Transverse colon (tissue), 4 donors: ENCODE measurements at regions not wholly inside any gene's neighbourhood (a gene's known extent, or its start where the extent isn't known, plus 50 kb on each side); places are given as distances from the start of the nearest gene placed in this dataset.

Experiments used
- DNase-seq: peaks from one replicate; pipeline ENCODE4 v3.0.0-alpha.2; 2019
- H3K27ac ChIP-seq, 4 donors: fragments of 200-600 bp; sonication (generic); 2 replicates each; pipeline ENCODE4 v1.5.1; 2016 to 2018; ENCODE audit warnings: inconsistent platforms in 4 of 4
- H3K27me3 ChIP-seq: fragments of 200-600 bp; sonication (generic); 2 replicates; pipeline ENCODE4 v1.5.1; 2017; ENCODE audit warnings: inconsistent platforms
- H3K36me3 ChIP-seq, 4 donors: fragments of 200-600 bp; sonication (generic); 2 replicates each; pipeline ENCODE4 v1.5.1; 2017 to 2019; ENCODE audit warnings: inconsistent platforms in 4 of 4
- H3K4me1 ChIP-seq, 4 donors: fragments of 200-600 bp; sonication (generic); 2 replicates each; pipeline ENCODE4 v1.5.1; 2017 to 2020; ENCODE audit warnings: inconsistent platforms in 4 of 4
- H3K4me3 ChIP-seq, 4 donors: fragments of 200-600 bp; sonication (generic); 1 replicate in 1 of 4; 2 replicates in 3 of 4; pipeline versions ENCODE4 v1.5.1 to v1.6.1; 2017 to 2019; ENCODE audit warnings: inconsistent platforms in 4 of 4
- H3K9me3 ChIP-seq, 2 donors: fragments of 200-600 bp; sonication (generic); 2 replicates each; pipeline ENCODE4 v1.5.1; 2017 to 2019; ENCODE audit warnings: inconsistent platforms in 2 of 2
- EP300 ChIP-seq: sonication (generic); formaldehyde crosslinking; IDR thresholded peaks from one replicate; pipeline ENCODE4 v1.6.1; 2017; ENCODE audit warnings: antibody characterized with exemption, low read depth
- POLR2A ChIP-seq: fragments of 450-650 bp; IDR thresholded peaks from one replicate; pipeline ENCODE4 v1.6.1; 2016; ENCODE audit warnings: antibody characterized with exemption, mild to moderate bottlenecking, moderate library complexity
- POLR2AphosphoS5 ChIP-seq, 3 donors: sonication (generic); formaldehyde crosslinking; IDR thresholded peaks; one replicate each; pipeline ENCODE4 v1.6.1; 2016; ENCODE audit warnings: antibody characterized with exemption in 3 of 3
- WGBS, 2 donors: methylation state at CpG; one replicate each; pipeline ENCODE4 v1.1.5; 2018; ENCODE audit warnings: low coverage in 1 of 2; 5-methylcytosine and 5-hydroxymethylcytosine counted together
- in situ Hi-C, 4 donors: fragments of 200-750 bp; cut with MboI; loops; one replicate each; pipeline versions ENCODE4 v1.15.0 to v1.15.1; 2017; ENCODE audit warnings: low sequenced_read_pairs in 3 of 4, low pct_ligation_motif_present in 1 of 4, low pct_unique_long_range_greater_than_20kb in 1 of 4
- intact Hi-C: fragments of 100-400 bp; cut with DNase I; formaldehyde crosslinking; loops from one replicate; pipeline ENCODE4 v1.15.1; 2023; ENCODE audit warnings: low total_unique reads
- TF ChIP-seq, protein P1 (sequence below), 5 experiments: fragments of 200-600 bp in 3 of 5; fragments of 450-650 bp in 2 of 5; sonication (generic) in 3 of 5; IDR thresholded peaks; 1 replicate in 2 of 5; 2 replicates in 3 of 5; pipeline ENCODE4 v1.5.1; 2016 to 2017; ENCODE audit warnings: antibody characterized with exemption in 5 of 5, inconsistent platforms in 3 of 5, mild to moderate bottlenecking in 2 of 5, moderate library complexity in 1 of 5

DNA sequence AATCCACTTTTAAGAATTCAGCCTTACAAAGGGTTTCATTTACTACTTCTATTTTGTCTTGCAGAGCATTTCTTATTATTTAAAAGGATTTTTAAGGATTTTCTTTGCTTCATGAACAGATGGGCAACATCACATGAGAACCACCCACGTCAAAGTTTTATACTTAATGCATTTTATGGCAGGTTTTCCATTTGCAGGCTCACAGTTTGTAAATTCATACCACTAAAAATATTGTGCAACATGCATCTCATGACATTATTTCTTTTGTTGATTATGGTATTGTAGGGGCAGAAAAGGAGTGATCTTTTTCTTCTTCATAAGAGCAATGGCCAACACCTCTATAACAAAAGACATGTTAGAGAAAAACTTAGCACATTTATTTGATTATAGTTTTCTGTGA is 554.0 kb upstream of the SPRY2 start:
- no peak overlapping the region for H3K4me3 ChIP-seq
- H3K27ac ChIP-seq = no peak overlapping the region
- H3K4me1 ChIP-seq = no peaks in the 10 kb centered on the region
- no peaks in the 10 kb centered on the region for H3K27me3 ChIP-seq
- DNase-seq = no peak
- no peaks in the 10 kb centered on the region for H3K9me3 ChIP-seq
- in situ Hi-C loops (no loop called here), intact Hi-C loops (no loop called here)
- H3K36me3 ChIP-seq = no peaks in the 10 kb centered on the region
- WGBS, 2 donors = 33 to 39% methylated on average over 1 of the region's 1 CpG
- TF ChIP-seq POLR2AphosphoS5 (IDR thresholded peaks at IDR 0.05) = no peak
- no peak for TF ChIP-seq POLR2A
- TF ChIP-seq, protein P1, sequence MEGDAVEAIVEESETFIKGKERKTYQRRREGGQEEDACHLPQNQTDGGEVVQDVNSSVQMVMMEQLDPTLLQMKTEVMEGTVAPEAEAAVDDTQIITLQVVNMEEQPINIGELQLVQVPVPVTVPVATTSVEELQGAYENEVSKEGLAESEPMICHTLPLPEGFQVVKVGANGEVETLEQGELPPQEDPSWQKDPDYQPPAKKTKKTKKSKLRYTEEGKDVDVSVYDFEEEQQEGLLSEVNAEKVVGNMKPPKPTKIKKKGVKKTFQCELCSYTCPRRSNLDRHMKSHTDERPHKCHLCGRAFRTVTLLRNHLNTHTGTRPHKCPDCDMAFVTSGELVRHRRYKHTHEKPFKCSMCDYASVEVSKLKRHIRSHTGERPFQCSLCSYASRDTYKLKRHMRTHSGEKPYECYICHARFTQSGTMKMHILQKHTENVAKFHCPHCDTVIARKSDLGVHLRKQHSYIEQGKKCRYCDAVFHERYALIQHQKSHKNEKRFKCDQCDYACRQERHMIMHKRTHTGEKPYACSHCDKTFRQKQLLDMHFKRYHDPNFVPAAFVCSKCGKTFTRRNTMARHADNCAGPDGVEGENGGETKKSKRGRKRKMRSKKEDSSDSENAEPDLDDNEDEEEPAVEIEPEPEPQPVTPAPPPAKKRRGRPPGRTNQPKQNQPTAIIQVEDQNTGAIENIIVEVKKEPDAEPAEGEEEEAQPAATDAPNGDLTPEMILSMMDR (IDR thresholded peaks at IDR 0.05) = no peak
- no peak for TF ChIP-seq EP300

DNA sequence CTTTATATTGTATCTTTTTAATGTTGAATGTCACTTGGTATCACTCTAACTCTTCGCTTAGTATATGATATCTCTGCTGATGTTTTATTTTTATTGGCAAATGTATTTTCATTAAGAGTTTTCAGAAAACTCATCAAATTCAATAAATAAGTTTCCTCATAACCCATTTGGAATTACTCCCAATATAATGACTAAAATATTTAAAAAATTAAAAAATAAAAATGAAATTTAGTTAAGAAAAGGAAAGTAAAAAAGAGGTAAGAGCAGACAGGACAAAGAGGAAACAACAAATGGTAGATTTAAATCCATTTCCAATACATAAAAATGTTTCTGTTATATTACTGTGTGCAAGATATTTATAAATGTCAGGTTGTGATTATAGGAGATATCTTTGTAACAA is 548.9 kb upstream of the SPRY2 start:
- Histone ChIP-seq H3K9me3 (no peaks in the 10 kb centered on the region), H3K27ac (no peak overlapping the region), H3K4me1 (no peaks in the 10 kb centered on the region), H3K4me3 (no peak overlapping the region), H3K27me3 (no peaks in the 10 kb centered on the region), H3K36me3 (no peaks in the 10 kb centered on the region)
- DNase-seq = no peak
- TF ChIP-seq EP300 (no peak), POLR2A (no peak), POLR2AphosphoS5 (IDR thresholded peaks at IDR 0.05) (no peak)
- TF ChIP-seq, protein P1 (IDR thresholded peaks at IDR 0.05) = no peak
- 87 to 91% methylated on average over 1 of the region's 1 CpG for WGBS, 2 donors
- intact Hi-C loops (no loop called here), in situ Hi-C loops (no loop called here)

DNA sequence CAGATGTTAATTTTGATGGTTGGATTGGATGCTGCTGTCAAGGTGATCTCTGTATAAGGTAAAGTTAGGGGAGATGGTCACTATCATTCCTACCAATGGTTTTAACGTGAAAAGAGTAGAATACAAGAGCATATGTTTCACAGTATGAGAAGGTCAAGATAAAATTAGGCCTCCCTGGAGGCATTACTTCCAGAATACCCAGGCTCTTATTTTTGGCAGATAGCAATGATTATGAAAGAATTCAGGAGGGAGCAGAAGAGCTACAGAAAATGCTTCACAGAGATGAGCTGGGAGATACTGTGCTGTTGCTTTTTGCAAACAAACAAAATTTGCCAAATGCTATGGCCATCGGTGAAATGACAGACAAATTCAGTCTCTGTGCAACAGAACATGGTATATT is 547.5 kb upstream of the SPRY2 start:
- WGBS, 2 donors = 60 to 79% methylated on average over 2 of the region's 2 CpGs
- H3K27ac ChIP-seq = no peak overlapping the region
- no peaks in the 10 kb centered on the region for H3K9me3 ChIP-seq
- H3K4me3 ChIP-seq = no peak overlapping the region
- H3K27me3 ChIP-seq = no peaks in the 10 kb centered on the region
- TF ChIP-seq EP300 = no peak
- TF ChIP-seq POLR2AphosphoS5 (IDR thresholded peaks at IDR 0.05) = no peak
- no peak for TF ChIP-seq POLR2A
- TF ChIP-seq, protein P1 (IDR thresholded peaks at IDR 0.05) = no peak
- in situ Hi-C loops (no loop called here), intact Hi-C loops (no loop called here)
- no peaks in the 10 kb centered on the region for H3K36me3 ChIP-seq
- DNase-seq = no peak
- H3K4me1 ChIP-seq = no peaks in the 10 kb centered on the region

DNA sequence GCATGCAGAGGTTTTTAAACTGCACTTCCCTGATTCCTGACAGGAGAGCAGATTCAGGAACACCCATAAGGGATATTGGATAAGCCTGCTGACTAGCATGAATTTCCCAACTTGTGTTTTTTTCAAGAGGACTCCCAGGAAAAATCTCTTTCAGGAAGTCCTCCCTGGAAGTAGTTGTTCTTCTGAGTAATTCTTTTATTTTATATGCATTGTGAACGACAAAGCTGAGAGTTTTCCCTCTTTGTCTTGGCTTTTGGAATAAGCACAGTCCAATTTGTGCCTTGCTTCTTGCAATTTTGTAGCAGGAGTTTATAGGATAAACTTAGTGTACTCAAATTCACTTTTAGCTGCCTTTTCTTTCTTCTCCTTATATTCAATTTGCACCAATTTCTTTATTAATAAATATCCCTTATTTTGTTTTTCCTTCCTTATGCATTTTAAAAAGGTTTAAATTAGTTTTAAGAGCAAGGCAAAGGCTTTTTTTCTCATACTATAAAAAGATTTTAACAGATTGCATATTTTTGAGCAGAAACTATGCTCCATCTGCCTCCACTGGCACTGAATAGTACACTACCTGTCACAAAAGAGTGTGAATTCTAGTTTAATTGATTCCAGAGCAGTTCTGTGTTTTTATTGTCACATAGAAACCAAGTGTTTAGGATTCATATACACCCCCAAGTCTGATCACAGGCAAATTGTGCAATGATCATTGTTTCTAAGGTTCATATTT is 543.3 kb upstream of the SPRY2 start:
- no peak for DNase-seq
- H3K4me1 ChIP-seq = no peaks in the 10 kb centered on the region
- no peak overlapping the region for H3K27ac ChIP-seq
- intact Hi-C loops = no loop called here
- no peak overlapping the region for H3K4me3 ChIP-seq
- H3K9me3 ChIP-seq = no peaks in the 10 kb centered on the region
- H3K27me3 ChIP-seq = no peaks in the 10 kb centered on the region
- H3K36me3 ChIP-seq = no peaks in the 10 kb centered on the region
- TF ChIP-seq, protein P1 (IDR thresholded peaks at IDR 0.05) = no peak
- TF ChIP-seq POLR2AphosphoS5 (IDR thresholded peaks at IDR 0.05) (no peak), POLR2A (no peak), EP300 (no peak)
- WGBS, 2 donors = 14 to 16% methylated on average over 1 of the region's 1 CpG
- in situ Hi-C loops = no loop called here
